HepG2 (cell line): ENCODE measurements at regions not wholly inside any gene's neighbourhood (a gene's known extent, or its start where the extent isn't known, plus 50 kb on each side); places are given as distances from the start of the nearest gene placed in this dataset.

Experiments
- ASH2L ChIP-seq: fragments of 300-600, 200-600 bp; sonication (generic); IDR thresholded peaks from 2 replicates; pipeline ENCODE4 v1.7.0; 2017; ENCODE audit warnings: low read depth, mild to moderate bottlenecking, moderate library complexity, mixed read lengths, low read length; ENCODE audit not compliant: insufficient read length
- CBX2 ChIP-seq, 2 experiments: fragments of 200-600 bp in 1 of 2; sonication (generic); formaldehyde crosslinking in 1 of 2; IDR thresholded peaks; 2 replicates each; pipeline versions ENCODE4 v1.7.0 to v1.8.1; 2018 to 2022; ENCODE audit warnings: low read depth in 2 of 2, low read length in 1 of 2, mild to moderate bottlenecking in 1 of 2, missing genetic modification reagents in 1 of 2
- EEA1 ChIP-seq: sonication (generic); formaldehyde crosslinking; IDR thresholded peaks from 2 replicates; pipeline ENCODE4 v1.5.1; 2020; ENCODE audit warnings: mild to moderate bottlenecking, missing genetic modification reagents, borderline replicate concordance
- FOXJ3 ChIP-seq: sonication (generic); formaldehyde crosslinking; IDR thresholded peaks from 2 replicates; pipeline ENCODE4 v1.4.0; 2020; ENCODE audit warnings: missing genetic modification reagents, mild to moderate bottlenecking, borderline replicate concordance
- FOXO1 ChIP-seq: sonication (generic); formaldehyde crosslinking; IDR thresholded peaks from 2 replicates; pipeline ENCODE4 v1.4.0; 2020; ENCODE audit warnings: missing genetic modification reagents
- FOXP1 ChIP-seq, 2 experiments: fragments of 450-650 bp in 1 of 2; IDR thresholded peaks; 2 replicates each; pipeline ENCODE4 v1.6.1; 2017 to 2018; ENCODE audit warnings: antibody characterized with exemption in 1 of 2
- HDAC6 ChIP-seq: fragments of 200-600 bp; sonication (generic); IDR thresholded peaks from 2 replicates; pipeline ENCODE4 v1.7.0; 2017; ENCODE audit warnings: mild to moderate bottlenecking, antibody characterized with exemption, low read length, low read depth
- HNF4G ChIP-seq, 2 experiments: sonication (generic) in 1 of 2; formaldehyde crosslinking in 1 of 2; IDR thresholded peaks; 2 replicates each; pipeline versions ENCODE4 v1.4.0 to v1.6.1; 2011 to 2020; ENCODE audit warnings: borderline replicate concordance in 2 of 2, low read depth in 2 of 2, mild to moderate bottlenecking in 2 of 2, low read length in 1 of 2, missing genetic modification reagents in 1 of 2, moderate library complexity in 1 of 2
- KLF11 ChIP-seq: IDR thresholded peaks from 2 replicates; pipeline ENCODE4 v1.6.1; 2016; ENCODE audit warnings: missing compliant biosample characterization
- MIER2 ChIP-seq: IDR thresholded peaks from 2 replicates; pipeline ENCODE4 v1.6.1; 2016; ENCODE audit warnings: missing biosample characterization, missing genetic modification reagents
- POGK ChIP-seq: sonication (generic); formaldehyde crosslinking; conservative IDR thresholded peaks from 2 replicates; pipeline ENCODE4 v1.8.0; 2022; ENCODE audit warnings: mild to moderate bottlenecking, moderate library complexity, missing genetic modification reagents
- SOX6 ChIP-seq, 2 experiments: fragments of 450-650 bp in 1 of 2; sonication (generic) in 1 of 2; formaldehyde crosslinking in 1 of 2; IDR thresholded peaks; 2 replicates each; pipeline versions ENCODE4 v1.4.0 to v1.6.1; 2017 to 2020; ENCODE audit warnings: antibody characterized with exemption in 1 of 2, mild to moderate bottlenecking in 1 of 2, missing genetic modification reagents in 1 of 2
- SP4 ChIP-seq: sonication (generic); formaldehyde crosslinking; IDR thresholded peaks from 2 replicates; pipeline ENCODE4 v1.8.1; 2023; ENCODE audit warnings: mild to moderate bottlenecking, missing genetic modification reagents
- ZBTB1 ChIP-seq: sonication (generic); formaldehyde crosslinking; IDR thresholded peaks from 2 replicates; pipeline ENCODE4 v1.4.0; 2020; ENCODE audit warnings: missing genetic modification reagents, borderline replicate concordance
- ZFP36L1 ChIP-seq: sonication (generic); formaldehyde crosslinking; IDR thresholded peaks from 2 replicates; pipeline ENCODE4 v1.8.0; 2022; ENCODE audit warnings: mild to moderate bottlenecking, missing genetic modification reagents, moderate library complexity
- ZFP36L2 ChIP-seq: sonication (generic); formaldehyde crosslinking; IDR thresholded peaks from 2 replicates; pipeline ENCODE4 v1.4.0; 2020; ENCODE audit warnings: missing genetic modification reagents
- ZNF232 ChIP-seq: sonication (generic); formaldehyde crosslinking; IDR thresholded peaks from 2 replicates; pipeline ENCODE4 v1.4.0; 2020; ENCODE audit warnings: missing genetic modification reagents, borderline replicate concordance
- ZNF296 ChIP-seq: sonication (generic); formaldehyde crosslinking; conservative IDR thresholded peaks from 2 replicates; pipeline ENCODE4 v1.5.0; 2020; ENCODE audit warnings: mild to moderate bottlenecking, missing genetic modification reagents
- ZNF354B ChIP-seq: sonication (generic); formaldehyde crosslinking; IDR thresholded peaks from 2 replicates; pipeline ENCODE4 v1.8.0; 2022; ENCODE audit warnings: mild to moderate bottlenecking, missing genetic modification reagents
- ZNF577 ChIP-seq: sonication (generic); formaldehyde crosslinking; IDR thresholded peaks from 2 replicates; pipeline ENCODE4 v1.4.0; 2020; ENCODE audit warnings: mild to moderate bottlenecking, low read depth, missing genetic modification reagents, borderline replicate concordance
- ZNF709 ChIP-seq: sonication (generic); formaldehyde crosslinking; IDR thresholded peaks from 2 replicates; pipeline ENCODE4 v1.5.0; 2020; ENCODE audit warnings: mild to moderate bottlenecking, missing genetic modification reagents
- ZNF710 ChIP-seq: sonication (generic); formaldehyde crosslinking; IDR thresholded peaks from 2 replicates; pipeline ENCODE4 v1.5.0; 2020; ENCODE audit warnings: mild to moderate bottlenecking, missing genetic modification reagents, borderline replicate concordance
- ZNF770 ChIP-seq: sonication (generic); formaldehyde crosslinking; IDR thresholded peaks from 2 replicates; pipeline ENCODE4 v1.5.0; 2020; ENCODE audit warnings: mild to moderate bottlenecking, missing genetic modification reagents
- ZNF775 ChIP-seq: sonication (generic); formaldehyde crosslinking; IDR thresholded peaks from 2 replicates; pipeline ENCODE4 v1.4.0; 2020; ENCODE audit warnings: missing genetic modification reagents, mild to moderate bottlenecking, moderate library complexity, borderline replicate concordance

GRCh38 chr13:73765651-73766384, 368.4 kb downstream of the KLF12 start (continued):
- TF ChIP-seq ZNF770 (CRISPR knock-in tag) (no peak), HDAC6 (no peak), ZNF296 (CRISPR knock-in tag) (no peak), ZNF232 (CRISPR knock-in tag) (no peak), ZNF354B (no peak), POGK (CRISPR knock-in tag) (no peak), ASH2L (peak; percentile 46), HNF4G (IDR thresholded peaks at IDR 0.05; ENCODE audit: borderline replicate concordance, low read depth, low read length) (0 out of 2 replicates have a peak, but pooled peaks have one; percentile 4), HNF4G (CRISPR knock-in tag; IDR thresholded peaks at IDR 0.05; ENCODE audit: borderline replicate concordance, low read depth) (no peak), ZNF577 (no peak), ZBTB1 (CRISPR knock-in tag) (no peak), SOX6 (IDR thresholded peaks at IDR 0.05) (no peak), SOX6 (CRISPR knock-in tag; IDR thresholded peaks at IDR 0.05) (peak; percentile 62), ZFP36L2 (CRISPR knock-in tag) (no peak), FOXP1 (IDR thresholded peaks at IDR 0.05) (no peak), FOXP1 (CRISPR knock-in tag; IDR thresholded peaks at IDR 0.05) (no peak), FOXO1 (peak; percentile 44; the same call in 1 of the 2 replicates), SP4 (CRISPR knock-in tag) (no peak), ZNF710 (CRISPR knock-in tag) (peak; percentile 24; the same call in 1 of the 2 replicates), EEA1 (CRISPR knock-in tag) (no peak), KLF11 (CRISPR knock-in tag) (no peak), ZFP36L1 (CRISPR knock-in tag) (no peak), CBX2 (IDR thresholded peaks at IDR 0.05; ENCODE audit: low read depth, low read length) (no peak), CBX2 (CRISPR knock-in tag; IDR thresholded peaks at IDR 0.05; ENCODE audit: low read depth) (no peak), FOXJ3 (CRISPR knock-in tag) (no peak), ZNF775 (no peak), MIER2 (CRISPR knock-in tag) (no peak), ZNF709 (no peak)
